Ovary (tissue), 7 donors: ENCODE measurements at regions not wholly inside any gene's neighbourhood (a gene's known extent, or its start where the extent isn't known, plus 50 kb on each side); places are given as distances from the start of the nearest gene placed in this dataset.

Experiments used
- DNase-seq, 5 donors: peaks; one replicate each; pipeline ENCODE4 v3.0.0-alpha.2; 2019 to 2020
- H3K27ac ChIP-seq, 2 donors: fragments of 200-600 bp; one replicate each; pipeline versions ENCODE4 v1.5.1 to v1.8.0; 2019 to 2022
- H3K27me3 ChIP-seq: fragments of 200-600 bp; one replicate; pipeline ENCODE4 v1.8.0; 2022
- H3K36me3 ChIP-seq: fragments of 200-600 bp; sonication (generic); one replicate; pipeline ENCODE4 v1.5.1; 2019
- H3K4me1 ChIP-seq: one replicate; pipeline ENCODE4 v1.8.1; 2013; ENCODE audit warnings: mild to moderate bottlenecking, moderate library complexity; ENCODE audit not compliant: insufficient read depth
- H3K4me3 ChIP-seq: fragments of 200-600 bp; sonication (generic); one replicate; pipeline ENCODE4 v1.5.1; 2017
- H3K9me3 ChIP-seq, 2 donors: fragments of 200-600 bp in 1 of 2; sonication (generic) in 1 of 2; one replicate each; pipeline versions ENCODE4 v1.5.1 to v1.8.1; 2013 to 2019; ENCODE audit warnings: mild to moderate bottlenecking in 1 of 2, moderate library complexity in 1 of 2
- CTCF ChIP-seq, 3 donors: fragments of 450-650 bp in 2 of 3; fragments of 200-600 bp in 1 of 3; IDR thresholded peaks; one replicate each; pipeline versions ENCODE4 v1.5.1 to v1.8.0; 2016 to 2022; ENCODE audit warnings: antibody characterized with exemption in 3 of 3, mild to moderate bottlenecking in 1 of 3
- EP300 ChIP-seq: sonication (generic); formaldehyde crosslinking; IDR thresholded peaks from one replicate; pipeline ENCODE4 v1.6.1; 2017; ENCODE audit warnings: antibody characterized with exemption
- POLR2A ChIP-seq: fragments of 450-650 bp; IDR thresholded peaks from one replicate; pipeline ENCODE4 v1.6.1; 2017; ENCODE audit warnings: antibody characterized with exemption, mild to moderate bottlenecking, moderate library complexity
- WGBS, 3 donors: extraction: QIAGEN DNeasy Blood & Tissue Kit in 1 of 3; methylation state at CpG; one replicate each; pipeline versions ENCODE4 v1.1.5 to v1.1.7; 2013 to 2017; 5-methylcytosine and 5-hydroxymethylcytosine counted together
- intact Hi-C, 4 donors: fragments of 100-400 bp; cut with DNase I; formaldehyde crosslinking; loops; one replicate each; pipeline versions ENCODE4 v1.11.0 to v1.15.1; 2022 to 2023
- donor health status: DM: no; HTN: no; CAD: no; lungs with moderate emphysema.
- donor health status: DM: no; HTN: no; CAD: no.
- donor health status: Bipolar disorder and iron deficiency.
- donor health status: DM: no; HTN: no; CAD: no.
- donor health status: DM: yes; HTN: yes; CAD: no.

DNA sequence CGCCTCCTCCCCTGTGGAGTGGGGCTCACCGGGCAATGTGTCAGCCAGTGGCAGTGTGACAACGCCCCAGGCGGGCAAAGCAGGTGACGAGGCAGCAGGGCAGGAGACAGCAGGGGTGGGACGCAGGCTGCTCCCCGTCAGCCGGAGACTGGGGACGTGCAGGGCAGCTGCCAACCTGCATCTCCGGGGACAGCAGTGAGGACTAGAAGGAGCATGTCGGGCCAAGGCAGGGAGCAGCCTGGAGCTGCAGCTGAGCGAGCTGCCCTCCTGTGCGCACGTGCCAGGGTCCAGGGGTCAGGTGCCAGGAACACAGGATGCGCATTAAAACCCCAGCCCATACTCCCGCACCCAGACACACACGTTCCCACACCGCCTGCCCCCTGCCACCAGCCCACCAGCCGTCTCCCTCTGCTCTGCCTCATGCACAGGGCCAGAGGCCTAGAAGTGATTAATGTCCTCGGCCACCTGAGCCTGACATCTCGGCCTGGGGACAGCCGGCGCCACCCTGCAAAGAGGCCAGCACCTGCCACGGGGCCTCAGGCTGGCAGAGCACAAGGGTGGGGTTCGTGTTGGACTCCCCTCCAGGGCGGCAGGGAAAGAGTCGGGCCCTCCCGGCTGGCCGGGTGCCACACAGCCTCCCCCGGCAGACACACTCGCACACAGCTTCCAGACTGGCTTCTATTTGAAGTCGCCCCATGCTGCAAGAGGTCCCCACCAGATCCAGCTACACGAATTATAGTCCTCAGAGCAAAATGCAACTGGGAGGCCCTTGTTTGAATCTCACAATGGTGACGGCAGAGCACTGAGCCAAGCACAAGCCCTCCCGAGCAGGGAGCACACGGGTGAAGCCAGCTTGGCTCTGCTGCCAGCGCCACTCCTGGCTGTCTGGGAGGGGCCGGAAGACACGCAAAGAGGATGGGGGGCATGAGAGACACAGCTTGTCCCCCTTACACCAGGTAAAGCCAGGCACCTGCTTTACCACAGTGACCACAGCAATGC is 90.4 kb downstream of the RBFOX3 start:
- DNase-seq: no peak
- no peak overlapping the region for H3K27ac ChIP-seq
- 56 to 60% (median 59%) methylated on average over 33 to 39 of the region's 39 CpGs for WGBS, 3 donors
- peaks cover 2% of the 10 kb centered on the region for H3K4me1 ChIP-seq
- no peak for TF ChIP-seq EP300
- TF ChIP-seq POLR2A: no peak
- no peak overlapping the region for H3K4me3 ChIP-seq
- no peaks in the 10 kb centered on the region for H3K36me3 ChIP-seq
- H3K9me3 ChIP-seq: no peaks in the 10 kb centered on the region
- intact Hi-C loops: no loop called here
- no peaks in the 10 kb centered on the region for H3K27me3 ChIP-seq

- intact Hi-C loops: no loop called here
- no peak for TF ChIP-seq CTCF (IDR thresholded peaks at IDR 0.05)
- TF ChIP-seq POLR2A: no peak
- TF ChIP-seq EP300: no peak
- Histone ChIP-seq H3K9me3 (no peaks in the 10 kb centered on the region), H3K4me1 (peaks cover 2% of the 10 kb centered on the region), H3K36me3 (no peaks in the 10 kb centered on the region), H3K4me3 (no peak overlapping the region), H3K27me3 (no peaks in the 10 kb centered on the region), H3K27ac (no peak overlapping the region)
- DNase-seq: no peak
- WGBS, 3 donors: 77 to 86% (median 80%) methylated on average over 11 of the region's 11 CpGs
Observed at GRCh38 chr17:79519601-79520000, 91.2 kb downstream of the RBFOX3 start.

GRCh38 chr17:79518585-79519523 is 92.0 kb downstream of the RBFOX3 start:
- Histone ChIP-seq H3K4me3 (no peak overlapping the region), H3K36me3 (no peaks in the 10 kb centered on the region), H3K27me3 (no peaks in the 10 kb centered on the region), H3K4me1 (peaks cover 2% of the 10 kb centered on the region), H3K27ac (no peak overlapping the region), H3K9me3 (no peaks in the 10 kb centered on the region)
- intact Hi-C loops: no loop called here
- TF ChIP-seq POLR2A (no peak), CTCF (IDR thresholded peaks at IDR 0.05) (no peak), EP300 (no peak)
- no peak for DNase-seq
- 66 to 78% (median 68%) methylated on average over 31 of the region's 31 CpGs for WGBS, 3 donors

DNA sequence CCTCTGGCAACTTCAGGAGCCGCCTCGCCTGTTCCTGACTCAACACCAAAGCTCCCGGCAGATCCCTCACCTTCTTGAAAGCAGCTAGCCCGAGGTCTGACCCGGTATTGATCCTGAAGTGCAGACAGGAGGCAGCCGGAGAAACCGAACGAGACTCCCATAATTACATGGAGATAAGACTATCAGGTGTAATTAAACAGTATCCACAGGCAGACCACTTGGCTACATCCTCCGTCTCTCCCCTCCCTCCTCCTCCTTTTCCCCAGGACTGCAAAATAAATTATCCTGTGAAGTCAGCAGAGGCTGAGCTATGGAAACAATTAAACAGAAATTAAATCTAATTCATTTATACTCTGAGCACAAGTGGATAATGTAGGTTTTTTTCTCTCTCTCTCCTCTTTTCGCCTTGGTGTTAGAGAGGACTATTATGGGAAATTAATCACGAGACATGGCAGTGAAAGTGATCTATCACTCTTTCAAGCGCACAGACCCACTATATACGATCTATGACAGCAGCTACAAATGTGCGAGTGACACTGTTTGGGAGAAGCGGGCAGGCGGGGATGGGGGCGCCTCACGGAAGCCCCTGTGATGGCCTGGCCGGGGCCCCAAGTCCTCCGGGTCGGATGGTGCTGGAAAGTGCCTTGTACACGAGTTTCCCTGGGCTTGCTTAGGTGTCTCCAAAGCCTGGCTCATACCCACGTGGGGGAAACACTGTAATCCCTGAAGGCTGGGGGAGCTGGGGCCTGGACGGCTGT is 92.8 kb downstream of the RBFOX3 start:
- H3K4me3 ChIP-seq: no peak overlapping the region
- no peaks in the 10 kb centered on the region for H3K36me3 ChIP-seq
- H3K27ac ChIP-seq: no peak overlapping the region
- peaks cover 2% of the 10 kb centered on the region for H3K4me1 ChIP-seq
- TF ChIP-seq EP300 (no peak), POLR2A (no peak)
- no peaks in the 10 kb centered on the region for H3K9me3 ChIP-seq
- H3K27me3 ChIP-seq: no peaks in the 10 kb centered on the region
- WGBS, 3 donors: 52 to 62% (median 55%) methylated on average over 24 of the region's 24 CpGs
- intact Hi-C loops: no loop called here
- DNase-seq: no peak
